Activated T-helper 2 cell treated with anti-CD3 and anti-CD28 coated beads, Interferon-gamma antibody, Interleukin-2, Interleukin-4, amounts not matched to agents 10 μg/mL and 5 μg/mL and 100 μg/mL, durations not matched to agents 14 hours and 24 hours and 36 hours (primary cell): ENCODE measurements at regions not wholly inside any gene's neighbourhood (a gene's known extent, or its start where the extent isn't known, plus 50 kb on each side); places are given as distances from the start of the nearest gene placed in this dataset.

Source experiments
- DNase-seq: peaks from one replicate; pipeline ENCODE4 v3.0.0; 2021; ENCODE audit warnings: low spot score
- H3K27ac Mint-ChIP-seq: one replicate; pipeline ENCODE4 v1.8.0; 2021; ENCODE audit warnings: mixed read lengths
- H3K27me3 Mint-ChIP-seq: one replicate; pipeline ENCODE4 v1.8.0; 2021; ENCODE audit warnings: low read depth, mixed read lengths
- H3K36me3 Mint-ChIP-seq: one replicate; pipeline ENCODE4 v1.8.0; 2021; ENCODE audit warnings: low read depth, mixed read lengths
- H3K4me1 Mint-ChIP-seq: one replicate; pipeline ENCODE4 v1.8.0; 2021; ENCODE audit warnings: low read depth, mixed read lengths
- H3K4me3 Mint-ChIP-seq: one replicate; pipeline ENCODE4 v1.8.0; 2021; ENCODE audit warnings: low read depth, mild to moderate bottlenecking, moderate library complexity, mixed read lengths
- H3K9me3 Mint-ChIP-seq: one replicate; pipeline ENCODE4 v1.8.0; 2021; ENCODE audit warnings: mixed read lengths
- intact Hi-C: fragments of 100-400 bp; cut with micrococcal nuclease; formaldehyde crosslinking; loops from one replicate; pipeline ENCODE4 v1.15.1; 2023

DNA sequence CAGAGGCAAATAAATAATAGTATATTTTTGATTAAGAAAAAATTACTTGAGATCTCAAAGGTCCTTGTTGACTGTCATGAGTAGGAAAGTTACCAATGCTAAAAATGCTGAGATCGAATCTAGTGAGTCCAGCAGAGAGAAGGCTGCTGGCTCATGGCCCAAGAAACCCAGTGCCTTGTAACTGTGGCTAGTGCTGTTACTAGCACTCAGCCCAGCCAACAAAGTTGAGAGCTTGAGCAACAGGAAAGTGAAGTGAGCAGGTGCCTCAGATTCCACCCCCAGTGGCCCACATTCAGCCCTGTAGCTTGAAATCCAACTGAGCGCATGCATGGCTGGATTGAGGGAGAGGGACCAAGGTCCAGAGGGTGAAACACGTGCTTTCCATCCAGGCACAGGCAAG is 398.2 kb downstream of the SHANK2 start:
- H3K9me3 Mint-ChIP-seq = no peaks in the 10 kb centered on the region
- H3K27ac Mint-ChIP-seq = no peak overlapping the region
- no peak overlapping the region for H3K4me3 Mint-ChIP-seq
- H3K36me3 Mint-ChIP-seq = no peaks in the 10 kb centered on the region
- H3K4me1 Mint-ChIP-seq = no peaks in the 10 kb centered on the region
- DNase-seq = no peak
- no peaks in the 10 kb centered on the region for H3K27me3 Mint-ChIP-seq
- intact Hi-C loops = no loop called here

- no peaks in the 10 kb centered on the region for H3K36me3 Mint-ChIP-seq
- no peaks in the 10 kb centered on the region for H3K4me1 Mint-ChIP-seq
- no peak for DNase-seq
- intact Hi-C loops = no loop called here
- H3K27ac Mint-ChIP-seq = no peak overlapping the region
- no peaks in the 10 kb centered on the region for H3K9me3 Mint-ChIP-seq
- H3K4me3 Mint-ChIP-seq = no peak overlapping the region
- H3K27me3 Mint-ChIP-seq = no peaks in the 10 kb centered on the region
These were observed 397.3 kb downstream of the SHANK2 start for GRCh38 chr11:70854901-70855556.

- Mint-ChIP-seq H3K36me3 (no peaks in the 10 kb centered on the region), H3K4me1 (no peaks in the 10 kb centered on the region), H3K9me3 (no peaks in the 10 kb centered on the region), H3K27ac (no peak overlapping the region), H3K4me3 (no peak overlapping the region), H3K27me3 (no peaks in the 10 kb centered on the region)
- intact Hi-C loops = no loop called here
- DNase-seq = no peak
These were observed 394.5 kb downstream of the SHANK2 start for GRCh38 chr11:70857894-70858293.

- Mint-ChIP-seq H3K9me3 (no peaks in the 10 kb centered on the region), H3K36me3 (no peaks in the 10 kb centered on the region), H3K4me1 (no peaks in the 10 kb centered on the region), H3K27ac (no peak overlapping the region), H3K27me3 (no peaks in the 10 kb centered on the region), H3K4me3 (no peak overlapping the region)
- intact Hi-C loops = no loop called here
- DNase-seq = no peak
These were observed 393.2 kb downstream of the SHANK2 start for GRCh38 chr11:70859180-70859579.

DNA sequence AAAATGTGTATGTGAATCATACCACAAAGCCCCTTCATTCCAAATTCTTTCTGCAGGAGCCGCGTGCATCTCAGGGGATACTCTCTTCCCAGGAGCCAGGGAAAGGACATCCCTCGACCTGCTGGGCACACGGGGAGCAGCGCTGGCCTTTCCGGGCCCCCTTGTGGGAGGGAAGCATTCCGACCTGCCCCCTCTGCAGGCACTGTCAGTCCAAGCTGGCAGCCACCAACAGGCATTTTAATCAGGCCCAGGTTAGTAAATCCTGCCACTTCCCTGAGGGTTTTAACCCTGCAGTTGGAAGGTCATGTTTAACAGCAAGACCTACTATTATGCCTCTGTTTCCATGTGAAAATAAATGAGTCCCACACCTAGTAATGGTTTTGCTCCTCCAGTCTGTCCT is 391.5 kb downstream of the SHANK2 start:
- no peaks in the 10 kb centered on the region for H3K9me3 Mint-ChIP-seq
- DNase-seq = no peak
- H3K27me3 Mint-ChIP-seq = no peaks in the 10 kb centered on the region
- no peak overlapping the region for H3K27ac Mint-ChIP-seq
- no peaks in the 10 kb centered on the region for H3K4me1 Mint-ChIP-seq
- H3K4me3 Mint-ChIP-seq = no peak overlapping the region
- no peaks in the 10 kb centered on the region for H3K36me3 Mint-ChIP-seq
- intact Hi-C loops = no loop called here

- no peaks in the 10 kb centered on the region for H3K4me1 Mint-ChIP-seq
- DNase-seq = no peak
- no peak overlapping the region for H3K27ac Mint-ChIP-seq
- H3K36me3 Mint-ChIP-seq = no peaks in the 10 kb centered on the region
- no peak overlapping the region for H3K4me3 Mint-ChIP-seq
- intact Hi-C loops = no loop called here
- no peaks in the 10 kb centered on the region for H3K9me3 Mint-ChIP-seq
- no peaks in the 10 kb centered on the region for H3K27me3 Mint-ChIP-seq
These were observed 390.8 kb downstream of the SHANK2 start for GRCh38 chr11:70861559-70861958.

DNA sequence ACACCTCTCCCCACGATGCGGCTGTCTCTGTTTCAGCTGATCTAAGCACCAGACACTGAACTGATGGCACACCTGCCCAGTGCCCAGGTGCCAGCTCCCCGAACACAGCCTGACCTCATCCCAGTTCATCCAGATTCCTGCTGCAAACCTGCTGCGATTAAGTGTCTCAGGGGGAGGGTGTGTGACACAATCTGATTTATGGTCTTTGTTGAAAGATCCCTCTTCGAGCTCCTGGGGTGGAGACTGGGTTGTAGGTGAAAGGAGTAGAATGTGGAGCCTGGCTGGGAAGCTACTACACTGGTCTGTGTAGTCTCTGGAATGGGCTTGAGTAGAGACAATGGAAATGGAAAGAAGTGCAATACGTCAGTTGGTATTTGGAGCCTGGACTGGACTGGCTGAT is 390.3 kb downstream of the SHANK2 start:
- no peaks in the 10 kb centered on the region for H3K4me1 Mint-ChIP-seq

DNA sequence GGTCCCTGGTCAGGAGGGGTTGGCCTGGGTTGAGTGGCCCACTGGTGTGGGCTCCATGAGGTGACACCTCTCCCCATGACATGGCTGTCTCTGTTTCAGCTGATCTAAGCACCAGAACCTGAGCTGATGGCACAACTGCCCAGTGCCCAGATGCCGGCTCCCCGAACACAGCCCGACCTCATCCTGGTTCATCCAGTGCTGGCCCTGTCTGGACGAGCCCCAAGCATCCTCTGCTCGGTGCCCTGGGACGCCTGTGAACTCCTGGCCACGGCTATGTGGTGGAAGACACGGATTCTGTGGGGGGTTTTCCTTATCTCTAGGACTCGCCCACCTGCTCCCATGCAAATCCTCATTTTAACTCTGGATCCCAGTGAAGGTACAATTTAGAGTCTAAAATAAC is 389.2 kb downstream of the SHANK2 start:
- intact Hi-C loops = no loop called here
- no peaks in the 10 kb centered on the region for H3K36me3 Mint-ChIP-seq
- DNase-seq = no peak
- H3K9me3 Mint-ChIP-seq = no peaks in the 10 kb centered on the region
- no peak overlapping the region for H3K4me3 Mint-ChIP-seq
- H3K27me3 Mint-ChIP-seq = no peaks in the 10 kb centered on the region
- no peak overlapping the region for H3K27ac Mint-ChIP-seq
- no peaks in the 10 kb centered on the region for H3K4me1 Mint-ChIP-seq

More for the DNA sequence above, 390.3 kb downstream of the SHANK2 start:
- H3K4me3 Mint-ChIP-seq = no peak overlapping the region
- intact Hi-C loops = no loop called here
- H3K9me3 Mint-ChIP-seq = no peaks in the 10 kb centered on the region
- H3K27me3 Mint-ChIP-seq = no peaks in the 10 kb centered on the region
- H3K27ac Mint-ChIP-seq = no peak overlapping the region
- H3K36me3 Mint-ChIP-seq = no peaks in the 10 kb centered on the region
- DNase-seq = no peak

GRCh38 chr11:70863993-70864392 is 388.4 kb downstream of the SHANK2 start:
- H3K27me3 Mint-ChIP-seq = no peaks in the 10 kb centered on the region
- no peak overlapping the region for H3K27ac Mint-ChIP-seq
- H3K4me1 Mint-ChIP-seq = no peaks in the 10 kb centered on the region
- intact Hi-C loops = no loop called here
- no peaks in the 10 kb centered on the region for H3K36me3 Mint-ChIP-seq
- no peak for DNase-seq
- no peak overlapping the region for H3K4me3 Mint-ChIP-seq
- H3K9me3 Mint-ChIP-seq = no peaks in the 10 kb centered on the region

DNA sequence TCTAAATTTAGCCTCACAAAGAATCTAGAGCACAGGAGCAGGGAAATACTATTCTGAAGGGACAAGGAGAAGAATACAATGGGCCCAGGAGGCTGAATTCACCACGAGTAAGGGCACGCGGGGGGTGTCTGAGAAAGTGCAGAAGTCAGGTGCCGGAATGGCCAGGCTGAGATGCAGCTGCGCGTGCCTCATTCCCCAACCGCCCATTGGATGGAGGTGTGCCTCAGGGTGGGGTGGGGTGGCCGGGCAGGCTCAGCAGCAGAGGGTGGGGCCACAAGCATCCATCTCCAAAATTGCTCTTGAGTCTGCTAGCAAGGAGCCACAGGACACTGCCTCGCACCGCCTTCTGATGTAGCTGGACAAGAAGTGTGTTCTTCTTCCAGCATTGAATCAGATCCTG is 387.0 kb downstream of the SHANK2 start:
- H3K36me3 Mint-ChIP-seq = no peaks in the 10 kb centered on the region
- H3K9me3 Mint-ChIP-seq = no peaks in the 10 kb centered on the region

GRCh38 chr11:70866834-70867233 is 385.5 kb downstream of the SHANK2 start:
- H3K9me3 Mint-ChIP-seq = no peaks in the 10 kb centered on the region
- no peaks in the 10 kb centered on the region for H3K27me3 Mint-ChIP-seq
- no peaks in the 10 kb centered on the region for H3K36me3 Mint-ChIP-seq
- no peak overlapping the region for H3K4me3 Mint-ChIP-seq
- no peak for DNase-seq
- no peaks in the 10 kb centered on the region for H3K4me1 Mint-ChIP-seq
- no peak overlapping the region for H3K27ac Mint-ChIP-seq
- intact Hi-C loops = no loop called here

More for the DNA sequence above, 387.0 kb downstream of the SHANK2 start:
- DNase-seq = no peak
- intact Hi-C loops = no loop called here
- Mint-ChIP-seq H3K27me3 (no peaks in the 10 kb centered on the region), H3K4me3 (no peak overlapping the region), H3K4me1 (no peaks in the 10 kb centered on the region), H3K27ac (no peak overlapping the region)

DNA sequence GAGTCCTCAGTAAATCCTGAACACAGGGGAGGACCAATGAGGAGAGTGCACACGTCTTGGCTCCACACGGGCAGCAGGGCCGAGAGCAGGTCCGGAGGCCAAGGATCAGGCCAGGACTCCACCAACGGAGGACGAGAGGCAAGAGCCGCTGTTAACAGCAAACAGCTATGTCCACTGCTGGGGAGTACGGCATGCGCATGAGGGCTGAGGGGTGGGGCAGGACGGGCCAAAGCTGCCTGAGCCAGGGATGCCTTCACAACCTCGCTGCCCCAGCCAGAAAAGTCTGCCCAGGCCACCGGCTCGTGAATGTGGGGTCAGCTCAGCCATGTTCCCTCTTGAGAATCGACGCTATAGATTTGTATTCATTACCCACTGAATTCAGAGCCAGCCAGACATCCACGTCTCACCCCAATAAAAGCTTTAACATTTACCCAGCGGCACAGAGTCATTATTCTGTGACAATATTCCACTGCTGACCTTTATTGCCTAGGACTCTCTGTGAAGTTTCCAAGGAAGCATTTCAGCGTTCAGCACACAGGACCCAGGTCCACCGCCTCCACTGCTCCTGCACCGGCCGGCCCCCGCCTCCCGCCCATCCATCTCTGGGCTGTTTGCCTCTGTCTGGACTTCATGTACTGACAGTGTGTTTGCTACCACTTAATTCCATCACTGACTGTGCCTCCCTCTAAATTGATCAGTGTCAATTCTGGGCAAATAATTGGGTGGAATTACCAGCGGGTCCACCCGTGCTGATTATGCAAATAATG is 384.9 kb downstream of the SHANK2 start:
- no peaks in the 10 kb centered on the region for H3K4me1 Mint-ChIP-seq
- H3K27ac Mint-ChIP-seq = no peak overlapping the region
- H3K4me3 Mint-ChIP-seq = no peak overlapping the region
- H3K27me3 Mint-ChIP-seq = no peaks in the 10 kb centered on the region
- no peak for DNase-seq
- no peaks in the 10 kb centered on the region for H3K36me3 Mint-ChIP-seq
- H3K9me3 Mint-ChIP-seq = no peaks in the 10 kb centered on the region
- intact Hi-C loops = no loop called here

GRCh38 chr11:70868341-70868885 is 384.0 kb downstream of the SHANK2 start:
- DNase-seq = no peak
- Mint-ChIP-seq H3K9me3 (no peaks in the 10 kb centered on the region), H3K36me3 (no peaks in the 10 kb centered on the region), H3K27ac (no peak overlapping the region), H3K27me3 (no peaks in the 10 kb centered on the region), H3K4me1 (no peaks in the 10 kb centered on the region), H3K4me3 (no peak overlapping the region)
- intact Hi-C loops = no loop called here
